RPMI8226 (cell line): ENCODE measurements at regions not wholly inside any gene's neighbourhood (a gene's known extent, or its start where the extent isn't known, plus 50 kb on each side); places are given as distances from the start of the nearest gene placed in this dataset.
"Not testable (repeated sequence)": the region's sequence is repeated elsewhere in the genome, so short reads cannot be mapped to it uniquely, and the experiment has no call there.

Source experiments
- DNase-seq: peaks from one replicate; pipeline ENCODE4 v3.0.0-alpha.2; 2015

- DNase-seq = no peak
These were observed 92.5 kb downstream of the MMUT start for GRCh38 chr6:49370518-49370917.

- no peak for DNase-seq
These were observed 96.5 kb downstream of the MMUT start for GRCh38 chr6:49366539-49366938.

- no peak for DNase-seq
These were observed 114.5 kb downstream of the MMUT start for GRCh38 chr6:49348561-49348960.

GRCh38 chr6:49342410-49342809 is 120.6 kb downstream of the MMUT start:
- peak; percentile 5 for DNase-seq

GRCh38 chr6:49341869-49342268 is 121.2 kb downstream of the MMUT start:
- no peak for DNase-seq

GRCh38 chr6:49339096-49339495 is 124.0 kb downstream of the MMUT start:
- no peak for DNase-seq

GRCh38 chr6:49336514-49337131 is 126.4 kb downstream of the MMUT start:
- peak; percentile 7 for DNase-seq

GRCh38 chr6:49333345-49334125 is 129.5 kb downstream of the MMUT start:
- no peak for DNase-seq

- no peak for DNase-seq
These were observed 130.3 kb downstream of the MMUT start for GRCh38 chr6:49332781-49333180.

- no peak for DNase-seq
These were observed 133.9 kb downstream of the MMUT start for GRCh38 chr6:49329186-49329585.

GRCh38 chr6:49328051-49328744 is 134.9 kb downstream of the MMUT start:
- DNase-seq = no peak

GRCh38 chr6:49327571-49327970 is 135.5 kb downstream of the MMUT start:
- no peak for DNase-seq

GRCh38 chr6:49327005-49327404 is 136.0 kb downstream of the MMUT start:
- DNase-seq = no peak

- no peak for DNase-seq
These were observed 136.7 kb downstream of the MMUT start for GRCh38 chr6:49326347-49326746.

- DNase-seq = no peak
These were observed 137.2 kb downstream of the MMUT start for GRCh38 chr6:49325891-49326290.

- no peak for DNase-seq
These were observed 140.2 kb downstream of the MMUT start for GRCh38 chr6:49322861-49323260.

- DNase-seq = no peak
These were observed 141.4 kb downstream of the MMUT start for GRCh38 chr6:49321561-49322072.

GRCh38 chr6:49305010-49305409 is 158.0 kb downstream of the MMUT start:
- DNase-seq = no peak

- not testable (repeated sequence) for DNase-seq
These were observed 158.7 kb downstream of the MMUT start for GRCh38 chr6:49304393-49304792.

- DNase-seq = no peak
These were observed 162.1 kb downstream of the MMUT start for GRCh38 chr6:49300911-49301310.

GRCh38 chr6:49300443-49300842 is 162.6 kb downstream of the MMUT start:
- DNase-seq = no peak

GRCh38 chr6:49299279-49299678 is 163.8 kb downstream of the MMUT start:
- DNase-seq = no peak

GRCh38 chr6:49284180-49284579 is 178.9 kb downstream of the MMUT start:
- DNase-seq = no peak
